ENCODE measurements at regions not wholly inside any gene's neighbourhood (a gene's known extent, or its start where the extent isn't known, plus 50 kb on each side); places are given as distances from the start of the nearest gene placed in this dataset.

- Histone ChIP-seq H3K4me3 (ENCODE audit: low read depth in 1 of 2, low read length in 2 of 2) (no peak overlapping the region), H3K36me3 (ENCODE audit: control insufficient read depth in 1 of 2, insufficient read depth in 2 of 2, low read length in 2 of 2) (no peaks in the 10 kb centered on the region), H3K9ac (ENCODE audit: low read depth in 1 of 2, low read length in 2 of 2) (no peak overlapping the region), H3K27me3 (ENCODE audit: control insufficient read depth in 1 of 2, insufficient read depth in 2 of 2, low read length in 2 of 2) (no peaks in the 10 kb centered on the region), H3K9me3 (ENCODE audit: control insufficient read depth in 1 of 2, low read length in 2 of 2) (no peaks in the 10 kb centered on the region), H3K27ac (ENCODE audit: low read depth, low read length) (no peak overlapping the region), H3K4me1 (ENCODE audit: control insufficient read depth in 1 of 2, insufficient read depth in 2 of 2, low read length in 2 of 2) (no peaks in the 10 kb centered on the region)
These were observed 184.9 kb upstream of the DKK2 start for GRCh38 chr4:107220976-107221375.

GRCh38 chr4:107219681-107220080, 183.6 kb upstream of the DKK2 start:
- no peak overlapping the region for H3K4me3 ChIP-seq (ENCODE audit: low read depth in 1 of 2, low read length in 2 of 2)
- no peak overlapping the region for H3K27ac ChIP-seq (ENCODE audit: low read depth, low read length)
- H3K9ac ChIP-seq (ENCODE audit: low read depth in 1 of 2, low read length in 2 of 2): no peak overlapping the region
- no peaks in the 10 kb centered on the region for H3K27me3 ChIP-seq (ENCODE audit: control insufficient read depth in 1 of 2, insufficient read depth in 2 of 2, low read length in 2 of 2)
- H3K4me1 ChIP-seq (ENCODE audit: control insufficient read depth in 1 of 2, insufficient read depth in 2 of 2, low read length in 2 of 2): no peaks in the 10 kb centered on the region
- no peaks in the 10 kb centered on the region for H3K36me3 ChIP-seq (ENCODE audit: control insufficient read depth in 1 of 2, insufficient read depth in 2 of 2, low read length in 2 of 2)
- H3K9me3 ChIP-seq (ENCODE audit: control insufficient read depth in 1 of 2, low read length in 2 of 2): no peaks in the 10 kb centered on the region

DNA sequence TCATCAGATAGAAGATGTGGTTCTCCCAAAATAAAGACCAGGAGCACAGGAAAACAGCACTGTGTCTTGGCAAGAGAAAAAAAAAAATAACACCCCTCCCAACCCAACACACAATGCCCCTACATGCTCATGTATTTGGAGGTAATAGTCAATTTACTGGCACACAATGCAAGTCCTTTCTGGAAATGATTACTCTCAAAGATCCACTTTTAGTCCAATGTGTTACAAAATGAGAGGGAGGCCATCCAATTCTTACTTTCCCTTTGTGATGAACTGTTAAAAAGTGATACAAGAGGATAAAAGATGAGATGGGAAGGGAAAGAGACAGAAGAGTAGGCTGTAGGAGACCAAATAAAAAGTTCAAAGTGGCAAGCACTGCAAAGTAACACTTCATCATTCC, 180.3 kb upstream of the DKK2 start:
- no peaks in the 10 kb centered on the region for H3K4me1 ChIP-seq (ENCODE audit: control insufficient read depth in 1 of 2, insufficient read depth in 2 of 2, low read length in 2 of 2)
- H3K9ac ChIP-seq (ENCODE audit: low read depth in 1 of 2, low read length in 2 of 2): no peak overlapping the region
- no peaks in the 10 kb centered on the region for H3K9me3 ChIP-seq (ENCODE audit: control insufficient read depth in 1 of 2, low read length in 2 of 2)
- H3K27me3 ChIP-seq (ENCODE audit: control insufficient read depth in 1 of 2, insufficient read depth in 2 of 2, low read length in 2 of 2): no peaks in the 10 kb centered on the region
- no peak overlapping the region for H3K4me3 ChIP-seq (ENCODE audit: low read depth in 1 of 2, low read length in 2 of 2)
- no peak overlapping the region for H3K27ac ChIP-seq (ENCODE audit: low read depth, low read length)
- no peaks in the 10 kb centered on the region for H3K36me3 ChIP-seq (ENCODE audit: control insufficient read depth in 1 of 2, insufficient read depth in 2 of 2, low read length in 2 of 2)

DNA sequence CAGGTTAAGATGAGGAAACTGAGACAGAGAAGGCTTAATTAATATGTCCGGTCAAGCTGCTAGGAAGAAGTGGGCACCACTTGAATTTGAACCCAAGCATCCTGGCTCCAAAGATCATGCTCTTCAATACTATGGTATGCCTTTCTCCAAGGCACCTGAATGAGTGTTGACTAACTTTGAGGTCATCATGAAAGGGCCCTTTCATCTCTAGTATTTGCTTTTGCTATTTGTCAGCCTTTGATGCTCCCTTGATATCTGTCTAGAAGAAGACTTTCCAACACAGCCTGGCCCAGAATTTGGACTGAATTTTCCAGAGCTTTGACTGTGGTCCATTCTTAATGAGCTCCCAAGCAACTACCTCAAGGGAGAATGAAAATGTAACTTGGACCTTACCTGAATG, 179.1 kb upstream of the DKK2 start:
- Histone ChIP-seq H3K27me3 (ENCODE audit: control insufficient read depth in 1 of 2, insufficient read depth in 2 of 2, low read length in 2 of 2) (no peaks in the 10 kb centered on the region), H3K9me3 (ENCODE audit: control insufficient read depth in 1 of 2, low read length in 2 of 2) (no peaks in the 10 kb centered on the region), H3K4me1 (ENCODE audit: control insufficient read depth in 1 of 2, insufficient read depth in 2 of 2, low read length in 2 of 2) (no peaks in the 10 kb centered on the region), H3K9ac (ENCODE audit: low read depth in 1 of 2, low read length in 2 of 2) (no peak overlapping the region), H3K4me3 (ENCODE audit: low read depth in 1 of 2, low read length in 2 of 2) (no peak overlapping the region), H3K27ac (ENCODE audit: low read depth, low read length) (no peak overlapping the region), H3K36me3 (ENCODE audit: control insufficient read depth in 1 of 2, insufficient read depth in 2 of 2, low read length in 2 of 2) (no peaks in the 10 kb centered on the region)

DNA sequence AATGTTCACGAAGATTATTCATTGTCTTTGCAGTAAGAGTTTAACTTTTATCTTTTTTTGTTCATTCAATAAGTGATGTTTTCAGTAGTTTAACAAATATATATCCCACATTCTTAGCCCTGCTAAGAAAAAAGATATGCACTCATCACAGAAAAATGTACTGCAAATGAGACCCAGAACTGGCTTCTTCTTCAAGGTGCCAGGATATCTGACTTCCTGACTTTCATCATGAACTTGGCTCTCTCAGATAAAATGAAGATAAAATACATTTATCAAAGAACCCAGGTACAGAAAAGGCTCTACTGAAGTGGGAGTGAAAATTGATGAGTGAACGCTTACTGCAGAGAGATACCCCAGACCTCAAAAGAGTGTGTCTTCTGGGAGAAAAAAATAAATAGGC, 177.8 kb upstream of the DKK2 start:
- Histone ChIP-seq H3K4me1 (ENCODE audit: control insufficient read depth in 1 of 2, insufficient read depth in 2 of 2, low read length in 2 of 2) (no peaks in the 10 kb centered on the region), H3K4me3 (ENCODE audit: low read depth in 1 of 2, low read length in 2 of 2) (no peak overlapping the region), H3K27ac (ENCODE audit: low read depth, low read length) (no peak overlapping the region), H3K36me3 (ENCODE audit: control insufficient read depth in 1 of 2, insufficient read depth in 2 of 2, low read length in 2 of 2) (no peaks in the 10 kb centered on the region), H3K27me3 (ENCODE audit: control insufficient read depth in 1 of 2, insufficient read depth in 2 of 2, low read length in 2 of 2) (no peaks in the 10 kb centered on the region), H3K9ac (ENCODE audit: low read depth in 1 of 2, low read length in 2 of 2) (no peak overlapping the region), H3K9me3 (ENCODE audit: control insufficient read depth in 1 of 2, low read length in 2 of 2) (no peaks in the 10 kb centered on the region)

GRCh38 chr4:107213410-107213809, 177.3 kb upstream of the DKK2 start:
- no peaks in the 10 kb centered on the region for H3K36me3 ChIP-seq (ENCODE audit: control insufficient read depth in 1 of 2, insufficient read depth in 2 of 2, low read length in 2 of 2)
- no peaks in the 10 kb centered on the region for H3K27me3 ChIP-seq (ENCODE audit: control insufficient read depth in 1 of 2, insufficient read depth in 2 of 2, low read length in 2 of 2)
- H3K4me3 ChIP-seq (ENCODE audit: low read depth in 1 of 2, low read length in 2 of 2): no peak overlapping the region
- H3K4me1 ChIP-seq (ENCODE audit: control insufficient read depth in 1 of 2, insufficient read depth in 2 of 2, low read length in 2 of 2): no peaks in the 10 kb centered on the region
- no peak overlapping the region for H3K27ac ChIP-seq (ENCODE audit: low read depth, low read length)
- H3K9ac ChIP-seq (ENCODE audit: low read depth in 1 of 2, low read length in 2 of 2): no peak overlapping the region
- no peaks in the 10 kb centered on the region for H3K9me3 ChIP-seq (ENCODE audit: control insufficient read depth in 1 of 2, low read length in 2 of 2)

DNA sequence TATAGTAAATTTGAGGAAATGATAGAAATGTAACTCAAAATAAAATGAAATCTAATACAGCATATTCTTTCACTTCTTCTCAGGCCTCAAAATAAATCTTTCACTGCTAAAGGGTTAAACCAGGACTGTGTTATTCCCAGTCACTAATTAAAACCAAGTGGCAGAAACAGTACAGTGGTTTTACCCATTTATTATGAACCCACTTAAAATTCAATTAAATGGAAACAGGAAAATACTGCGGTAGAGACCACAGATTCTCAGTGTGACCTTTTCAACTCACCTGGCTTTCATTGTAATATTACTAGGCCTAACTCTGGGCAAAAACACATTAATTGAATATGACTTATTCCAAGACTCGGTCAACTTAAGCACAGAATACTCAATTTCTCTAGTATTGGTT, 176.5 kb upstream of the DKK2 start:
- no peaks in the 10 kb centered on the region for H3K36me3 ChIP-seq (ENCODE audit: control insufficient read depth in 1 of 2, insufficient read depth in 2 of 2, low read length in 2 of 2)
- H3K27ac ChIP-seq (ENCODE audit: low read depth, low read length): no peak overlapping the region
- no peaks in the 10 kb centered on the region for H3K9me3 ChIP-seq (ENCODE audit: control insufficient read depth in 1 of 2, low read length in 2 of 2)
- no peaks in the 10 kb centered on the region for H3K4me1 ChIP-seq (ENCODE audit: control insufficient read depth in 1 of 2, insufficient read depth in 2 of 2, low read length in 2 of 2)
- H3K9ac ChIP-seq (ENCODE audit: low read depth in 1 of 2, low read length in 2 of 2): no peak overlapping the region
- no peaks in the 10 kb centered on the region for H3K27me3 ChIP-seq (ENCODE audit: control insufficient read depth in 1 of 2, insufficient read depth in 2 of 2, low read length in 2 of 2)
- no peak overlapping the region for H3K4me3 ChIP-seq (ENCODE audit: low read depth in 1 of 2, low read length in 2 of 2)

GRCh38 chr4:107210450-107211239, 174.5 kb upstream of the DKK2 start:
- Histone ChIP-seq H3K9me3 (ENCODE audit: control insufficient read depth in 1 of 2, low read length in 2 of 2) (no peaks in the 10 kb centered on the region), H3K9ac (ENCODE audit: low read depth in 1 of 2, low read length in 2 of 2) (no peak overlapping the region), H3K36me3 (ENCODE audit: control insufficient read depth in 1 of 2, insufficient read depth in 2 of 2, low read length in 2 of 2) (no peaks in the 10 kb centered on the region), H3K4me1 (ENCODE audit: control insufficient read depth in 1 of 2, insufficient read depth in 2 of 2, low read length in 2 of 2) (no peaks in the 10 kb centered on the region), H3K27ac (ENCODE audit: low read depth, low read length) (no peak overlapping the region), H3K27me3 (ENCODE audit: control insufficient read depth in 1 of 2, insufficient read depth in 2 of 2, low read length in 2 of 2) (no peaks in the 10 kb centered on the region), H3K4me3 (ENCODE audit: low read depth in 1 of 2, low read length in 2 of 2) (peak overlapping the region; percentile 6 to 52)

DNA sequence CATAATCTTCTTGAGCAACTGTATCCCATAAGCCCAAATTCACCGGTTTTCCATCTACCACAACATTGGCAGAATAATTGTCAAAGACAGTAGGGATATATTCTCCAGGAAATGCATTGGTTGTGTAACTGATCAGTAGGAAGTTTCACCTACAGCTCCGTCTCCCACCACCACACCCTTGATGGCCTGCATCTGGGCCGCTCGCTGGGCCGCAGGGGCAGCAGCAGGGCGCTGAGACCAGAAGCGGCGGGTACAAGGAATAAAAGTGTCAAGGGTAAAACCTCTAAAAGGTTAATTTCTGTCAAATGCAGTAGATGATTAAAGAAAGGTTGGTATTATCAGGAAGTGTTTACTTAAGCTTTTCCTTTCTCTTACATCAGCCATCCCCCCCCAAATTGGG, 167.6 kb upstream of the DKK2 start:
- H3K9ac ChIP-seq (ENCODE audit: low read depth in 1 of 2, low read length in 2 of 2): no peak overlapping the region
- H3K4me1 ChIP-seq (ENCODE audit: control insufficient read depth in 1 of 2, insufficient read depth in 2 of 2, low read length in 2 of 2): no peaks in the 10 kb centered on the region
- H3K27ac ChIP-seq (ENCODE audit: low read depth, low read length): no peak overlapping the region
- no peaks in the 10 kb centered on the region for H3K36me3 ChIP-seq (ENCODE audit: control insufficient read depth in 1 of 2, insufficient read depth in 2 of 2, low read length in 2 of 2)
- H3K9me3 ChIP-seq (ENCODE audit: control insufficient read depth in 1 of 2, low read length in 2 of 2): no peaks in the 10 kb centered on the region
- H3K27me3 ChIP-seq (ENCODE audit: control insufficient read depth in 1 of 2, insufficient read depth in 2 of 2, low read length in 2 of 2): no peaks in the 10 kb centered on the region
- H3K4me3 ChIP-seq (ENCODE audit: low read depth in 1 of 2, low read length in 2 of 2): no peak overlapping the region

DNA sequence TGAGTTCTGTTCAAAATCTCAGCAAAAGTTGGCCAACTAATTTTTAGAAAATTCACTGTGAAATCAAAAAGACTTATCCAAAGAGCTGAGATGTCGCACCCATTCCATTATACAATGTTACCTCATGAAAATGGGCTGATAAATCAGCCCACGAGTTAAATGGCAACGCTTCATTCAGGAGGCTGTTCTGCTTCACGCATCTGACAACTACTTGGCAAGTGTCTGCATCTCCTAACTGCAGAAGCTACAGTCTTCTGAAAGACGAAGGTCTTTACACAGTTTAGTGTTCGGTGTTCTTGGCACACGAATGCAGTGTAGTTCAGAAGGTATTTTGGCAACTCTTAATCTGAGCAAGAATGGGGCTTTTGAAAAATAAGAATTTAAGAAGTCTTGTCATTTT, 166.6 kb upstream of the DKK2 start:
- Histone ChIP-seq H3K36me3 (ENCODE audit: control insufficient read depth in 1 of 2, insufficient read depth in 2 of 2, low read length in 2 of 2) (no peaks in the 10 kb centered on the region), H3K4me1 (ENCODE audit: control insufficient read depth in 1 of 2, insufficient read depth in 2 of 2, low read length in 2 of 2) (no peaks in the 10 kb centered on the region), H3K27ac (ENCODE audit: low read depth, low read length) (no peak overlapping the region), H3K27me3 (ENCODE audit: control insufficient read depth in 1 of 2, insufficient read depth in 2 of 2, low read length in 2 of 2) (no peaks in the 10 kb centered on the region), H3K4me3 (ENCODE audit: low read depth in 1 of 2, low read length in 2 of 2) (no peak overlapping the region), H3K9me3 (ENCODE audit: control insufficient read depth in 1 of 2, low read length in 2 of 2) (no peaks in the 10 kb centered on the region), H3K9ac (ENCODE audit: low read depth in 1 of 2, low read length in 2 of 2) (no peak overlapping the region)

GRCh38 chr4:107197121-107197520, 161.0 kb upstream of the DKK2 start:
- no peaks in the 10 kb centered on the region for H3K27me3 ChIP-seq (ENCODE audit: control insufficient read depth in 1 of 2, insufficient read depth in 2 of 2, low read length in 2 of 2)
- no peak overlapping the region for H3K4me3 ChIP-seq (ENCODE audit: low read depth in 1 of 2, low read length in 2 of 2)
- H3K9me3 ChIP-seq (ENCODE audit: control insufficient read depth in 1 of 2, low read length in 2 of 2): no peaks in the 10 kb centered on the region
- no peak overlapping the region for H3K27ac ChIP-seq (ENCODE audit: low read depth, low read length)
- no peak overlapping the region for H3K9ac ChIP-seq (ENCODE audit: low read depth in 1 of 2, low read length in 2 of 2)
- no peaks in the 10 kb centered on the region for H3K4me1 ChIP-seq (ENCODE audit: control insufficient read depth in 1 of 2, insufficient read depth in 2 of 2, low read length in 2 of 2)
- H3K36me3 ChIP-seq (ENCODE audit: control insufficient read depth in 1 of 2, insufficient read depth in 2 of 2, low read length in 2 of 2): no peaks in the 10 kb centered on the region

Data from duodenal mucosa (tissue), 2 donors.